ENCODE measurements at regions not wholly inside any gene's neighbourhood (a gene's known extent, or its start where the extent isn't known, plus 50 kb on each side); places are given as distances from the start of the nearest gene placed in this dataset.

DNA sequence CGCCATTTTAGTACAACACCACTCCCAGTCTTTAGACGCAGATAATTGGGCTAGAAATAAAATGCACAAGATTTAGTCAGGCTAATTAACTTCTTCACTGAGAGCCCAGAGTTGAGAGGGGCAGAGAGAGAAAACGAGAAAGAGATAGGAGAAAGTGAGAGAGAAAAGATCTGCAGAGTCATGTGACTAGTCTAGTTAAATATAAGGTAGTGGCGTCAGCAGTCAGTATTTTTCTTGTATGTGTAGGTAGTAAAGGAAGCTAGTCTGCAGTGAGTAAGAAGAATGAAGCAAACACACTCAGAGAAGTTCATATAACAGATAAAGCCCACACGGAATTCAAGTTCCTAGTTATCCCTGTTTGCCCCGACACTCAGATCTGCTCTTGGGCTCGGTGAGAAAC is 392.6 kb upstream of the ERCC4 start:
- Histone ChIP-seq H3K27ac (ENCODE audit: low read length) (no peak overlapping the region), H3K4me1 (ENCODE audit: insufficient read depth, low read length) (no peaks in the 10 kb centered on the region), H3K36me3 (ENCODE audit: low read depth, low read length) (no peaks in the 10 kb centered on the region), H2AFZ (ENCODE audit: low read length) (no peak overlapping the region), H3K4me3 (ENCODE audit: low read length) (no peak overlapping the region), H3K4me2 (ENCODE audit: low read length) (no peak overlapping the region), H3K27me3 (ENCODE audit: low read length) (no peaks in the 10 kb centered on the region), H3K9me2 (replicated peaks; ENCODE audit: low read length) (no peaks in the 10 kb centered on the region), H3K79me2 (ENCODE audit: low read length) (no peaks in the 10 kb centered on the region), H3F3A (ENCODE audit: low read length, unreplicated experiment) (no peaks in the 10 kb centered on the region), H3K9me3 (ENCODE audit: low read length) (no peaks in the 10 kb centered on the region), H3K9ac (ENCODE audit: low read length) (no peak overlapping the region), H4K20me1 (ENCODE audit: low read length) (no peaks in the 10 kb centered on the region)
- intact Hi-C loops (cut with micrococcal nuclease), result no loop called here
- ATAC-seq, result no peak
- no peak for DNase-seq
- no TSS peak for BruUV-seq (replicated peaks)
- no peak for TF ChIP-seq EZH2 (IDR thresholded peaks at IDR 0.05; ENCODE audit: low read length, unreplicated experiment)
- TF ChIP-seq CTCF (conservative IDR thresholded peaks at IDR 0.05; ENCODE audit: low read depth, low read length), result no peak
- TF ChIP-seq EZH2phosphoT487 (IDR thresholded peaks at IDR 0.05; ENCODE audit: borderline replicate concordance, low read length), result no peak
- ChIA-PET POLR2A (ENCODE audit: unreplicated experiment) (no interaction called here), CTCF (no interaction called here)

GRCh38 chr16:13528691-13529090 is 391.3 kb upstream of the ERCC4 start:
- no peaks in the 10 kb centered on the region for H3K9me2 ChIP-seq (replicated peaks; ENCODE audit: low read length)
- ChIA-PET POLR2A (ENCODE audit: unreplicated experiment) (no interaction called here), CTCF (no interaction called here)
- no peaks in the 10 kb centered on the region for H3K9me3 ChIP-seq (ENCODE audit: low read length)
- H4K20me1 ChIP-seq (ENCODE audit: low read length), result no peaks in the 10 kb centered on the region
- no peaks in the 10 kb centered on the region for H3K4me1 ChIP-seq (ENCODE audit: insufficient read depth, low read length)
- no peaks in the 10 kb centered on the region for H3K79me2 ChIP-seq (ENCODE audit: low read length)
- no peaks in the 10 kb centered on the region for H3K36me3 ChIP-seq (ENCODE audit: low read depth, low read length)
- no peak overlapping the region for H3K4me2 ChIP-seq (ENCODE audit: low read length)
- no peak overlapping the region for H3K27ac ChIP-seq (ENCODE audit: low read length)
- intact Hi-C loops (cut with micrococcal nuclease), result no loop called here
- ATAC-seq (no peak), DNase-seq (no peak)
- H3K27me3 ChIP-seq (ENCODE audit: low read length), result no peaks in the 10 kb centered on the region
- BruUV-seq (replicated peaks), result no TSS peak
- no peaks in the 10 kb centered on the region for H3F3A ChIP-seq (ENCODE audit: low read length, unreplicated experiment)
- TF ChIP-seq EZH2 (IDR thresholded peaks at IDR 0.05; ENCODE audit: low read length, unreplicated experiment) (no peak), EZH2phosphoT487 (IDR thresholded peaks at IDR 0.05; ENCODE audit: borderline replicate concordance, low read length) (no peak)
- H3K9ac ChIP-seq (ENCODE audit: low read length), result no peak overlapping the region
- H3K4me3 ChIP-seq (ENCODE audit: low read length), result no peak overlapping the region
- H2AFZ ChIP-seq (ENCODE audit: low read length), result no peak overlapping the region

- Histone ChIP-seq H3K27ac (ENCODE audit: low read length) (no peak overlapping the region), H3K36me3 (ENCODE audit: low read depth, low read length) (no peaks in the 10 kb centered on the region), H3K4me1 (ENCODE audit: insufficient read depth, low read length) (no peaks in the 10 kb centered on the region), H3K9me3 (ENCODE audit: low read length) (no peaks in the 10 kb centered on the region), H3K27me3 (ENCODE audit: low read length) (no peaks in the 10 kb centered on the region), H3K4me2 (ENCODE audit: low read length) (no peak overlapping the region), H3K9ac (ENCODE audit: low read length) (no peak overlapping the region), H3K9me2 (replicated peaks; ENCODE audit: low read length) (no peaks in the 10 kb centered on the region), H4K20me1 (ENCODE audit: low read length) (no peaks in the 10 kb centered on the region), H3K4me3 (ENCODE audit: low read length) (no peak overlapping the region), H2AFZ (ENCODE audit: low read length) (no peak overlapping the region), H3K79me2 (ENCODE audit: low read length) (no peaks in the 10 kb centered on the region), H3F3A (ENCODE audit: low read length, unreplicated experiment) (no peaks in the 10 kb centered on the region)
- intact Hi-C loops (cut with micrococcal nuclease), result no loop called here
- ChIA-PET POLR2A (ENCODE audit: unreplicated experiment) (no interaction called here), CTCF (no interaction called here)
- no peak for ATAC-seq
- BruUV-seq (replicated peaks), result no TSS peak
- DNase-seq, result no peak
- TF ChIP-seq CTCF (conservative IDR thresholded peaks at IDR 0.05; ENCODE audit: low read depth, low read length) (no peak), EZH2 (IDR thresholded peaks at IDR 0.05; ENCODE audit: low read length, unreplicated experiment) (no peak), EZH2phosphoT487 (IDR thresholded peaks at IDR 0.05; ENCODE audit: borderline replicate concordance, low read length) (no peak)
Observed at GRCh38 chr16:13529193-13529982, 390.6 kb upstream of the ERCC4 start.

Data from PC-3 (cell line).